ENCODE measurements at regions not wholly inside any gene's neighbourhood (a gene's known extent, or its start where the extent isn't known, plus 50 kb on each side); places are given as distances from the start of the nearest gene placed in this dataset.

DNA sequence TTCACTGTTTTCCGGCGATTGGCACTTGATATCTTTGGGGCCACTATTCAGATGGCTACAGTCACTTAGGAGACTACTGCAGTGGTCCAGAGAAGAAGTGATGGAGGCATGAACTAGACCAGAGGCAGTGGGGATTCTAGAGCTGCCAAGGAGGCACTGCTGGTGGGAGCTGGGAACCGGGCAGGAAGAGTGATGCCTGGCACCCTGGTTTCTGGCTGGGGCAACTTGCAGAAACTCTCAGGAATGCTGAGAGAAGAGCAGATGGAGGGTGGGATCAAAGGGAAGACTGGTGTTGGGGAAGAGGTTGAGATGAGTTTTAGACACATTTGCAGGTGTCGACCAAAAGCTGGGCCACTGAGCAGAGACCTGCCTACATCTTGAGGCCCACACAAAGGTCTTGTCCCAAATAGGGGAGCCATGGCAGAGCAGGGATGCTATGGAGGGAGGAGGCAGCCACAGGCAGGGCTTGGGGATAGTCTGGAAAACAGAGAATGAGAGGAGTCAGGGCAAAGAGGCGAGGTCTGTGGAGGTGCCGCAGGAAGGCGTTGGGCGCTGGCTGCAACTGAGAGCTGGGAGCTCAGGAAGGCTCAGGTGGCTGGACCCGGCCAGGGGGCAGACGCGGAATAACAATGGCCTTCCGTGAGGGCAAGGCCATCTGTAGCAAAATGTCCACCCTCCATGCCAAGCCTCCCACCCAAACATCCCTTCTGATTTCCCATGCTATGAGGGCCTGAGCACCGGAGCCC, 118.9 kb downstream of the TOMM20 start:
- DNase-seq, result no peak

- no peak for DNase-seq
Measured at GRCh38 chr1:235009074-235009473, 119.6 kb downstream of the TOMM20 start.

GRCh38 chr1:235008239-235008638, 120.4 kb downstream of the TOMM20 start:
- DNase-seq, result no peak

- no peak for DNase-seq
Measured at GRCh38 chr1:235006816-235007215, 121.8 kb downstream of the TOMM20 start.

GRCh38 chr1:235006132-235006721, 122.4 kb downstream of the TOMM20 start:
- no peak for DNase-seq

- no peak for DNase-seq
Measured at GRCh38 chr1:235004840-235005391, 123.7 kb downstream of the TOMM20 start.

DNA sequence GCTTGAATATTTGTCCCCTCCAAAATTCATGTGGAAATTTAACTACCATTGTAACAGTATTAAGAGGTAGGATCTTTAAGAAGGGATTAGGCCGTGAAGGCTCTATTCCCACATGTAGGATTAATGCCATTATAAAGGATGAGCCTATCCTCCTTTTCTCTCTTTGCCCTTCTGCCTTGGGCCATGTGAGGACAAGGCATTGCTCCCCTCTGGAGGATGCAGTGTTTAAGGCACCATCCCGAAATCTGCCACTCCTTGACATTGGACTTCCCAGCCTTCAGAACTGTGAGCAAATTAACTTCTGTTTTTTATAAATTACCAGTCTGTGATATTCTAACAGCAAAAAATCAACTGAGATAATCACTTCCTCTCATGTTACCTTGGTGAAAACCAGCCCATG, 124.4 kb downstream of the TOMM20 start:
- DNase-seq, result no peak

GRCh38 chr1:235002706-235003300, 125.8 kb downstream of the TOMM20 start:
- DNase-seq, result no peak

DNA sequence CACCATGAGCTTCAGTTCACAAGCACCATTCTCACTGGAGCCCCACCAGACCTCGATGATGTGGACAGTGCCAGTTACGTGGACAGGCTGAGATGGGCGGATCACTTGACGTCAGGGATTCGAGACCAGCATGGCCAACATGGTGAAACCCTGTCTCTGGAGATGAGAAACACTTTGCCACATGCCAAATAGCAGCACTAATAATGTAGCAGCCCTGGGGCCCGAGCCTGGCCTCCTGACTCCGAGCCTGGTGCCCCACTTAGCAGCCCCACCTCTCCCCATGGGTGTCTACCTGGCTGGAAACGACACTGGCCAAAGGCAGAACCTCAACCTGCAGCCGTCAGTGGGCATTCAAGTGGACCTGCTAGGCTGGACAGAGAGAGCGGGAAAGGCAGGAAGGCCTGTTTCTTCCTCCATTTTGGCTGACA, 129.1 kb downstream of the TOMM20 start:
- no peak for DNase-seq

DNA sequence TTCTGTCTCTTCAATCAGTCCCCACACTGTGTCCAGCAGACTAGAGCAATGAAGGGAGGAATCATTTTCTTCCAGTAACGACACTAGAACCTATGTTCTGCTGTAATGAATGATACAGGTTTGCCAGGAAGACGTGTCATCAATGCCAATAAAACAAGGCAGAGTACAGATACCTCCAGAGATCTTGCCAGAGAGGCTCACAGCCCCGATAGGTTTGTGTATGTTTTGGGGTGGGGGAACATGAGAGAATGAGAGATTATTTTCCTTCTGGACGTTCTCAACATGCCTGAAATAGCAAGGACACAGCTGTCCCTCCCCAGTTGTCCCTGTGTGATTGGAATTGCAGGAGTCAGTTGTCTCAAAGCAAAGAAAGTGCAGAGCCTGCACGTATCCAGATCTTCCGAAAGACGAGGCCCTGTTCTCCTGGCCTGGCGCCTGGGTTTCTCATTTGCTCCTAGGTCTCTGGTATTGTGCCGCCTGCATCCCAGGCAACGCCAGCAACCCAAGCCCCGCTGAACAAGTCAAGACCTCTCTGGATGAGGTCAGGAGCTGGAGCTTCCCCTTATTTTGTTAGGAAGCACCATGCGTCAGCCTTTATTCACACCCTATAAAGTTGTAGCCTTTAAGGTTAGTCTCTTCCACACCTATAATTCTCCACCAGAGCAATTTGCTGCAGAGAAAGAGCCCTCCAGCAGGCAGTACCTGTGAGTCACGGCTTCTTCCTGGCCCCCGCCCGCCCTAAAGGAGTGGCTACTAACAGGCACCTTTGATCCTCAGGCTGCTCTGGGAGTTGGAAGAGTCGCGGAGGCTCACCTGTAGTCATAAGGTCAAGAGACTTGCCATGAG, 130.5 kb downstream of the TOMM20 start:
- no peak for DNase-seq

DNA sequence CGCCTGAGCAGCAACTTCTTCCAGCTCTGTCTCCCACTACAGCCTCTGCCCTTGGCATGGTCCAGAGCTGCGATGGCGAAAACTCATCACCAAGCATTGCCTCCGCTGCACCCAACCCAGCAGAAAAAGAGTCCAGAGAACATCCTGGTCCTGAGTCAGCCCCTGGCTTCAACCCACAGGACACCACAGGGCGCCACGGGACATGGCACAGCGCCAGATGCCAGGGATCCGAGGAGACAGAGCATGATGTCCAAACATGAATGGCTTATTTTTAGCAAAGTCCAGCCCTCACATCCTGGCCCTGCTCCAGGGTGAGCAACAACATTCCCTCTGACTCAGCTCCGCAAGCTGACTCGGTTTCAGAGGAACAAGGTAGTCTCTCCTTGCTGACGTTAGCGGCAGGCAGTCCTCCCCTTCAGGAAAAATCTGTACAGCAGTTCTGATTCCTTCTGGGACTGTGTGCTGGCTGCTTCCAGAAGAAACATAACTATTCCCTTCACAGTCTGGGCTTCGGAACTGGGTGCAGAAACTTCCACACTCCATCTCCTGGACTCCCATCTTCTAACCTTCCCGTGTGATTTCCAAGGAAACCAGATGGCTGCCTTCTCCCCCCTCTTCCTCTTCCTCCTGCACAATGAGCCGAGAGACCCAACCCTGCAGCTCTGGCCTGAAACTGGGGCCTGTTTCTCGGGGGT, 131.3 kb downstream of the TOMM20 start:
- no peak for DNase-seq

GRCh38 chr1:234996245-234996757, 132.3 kb downstream of the TOMM20 start:
- no peak for DNase-seq

DNA sequence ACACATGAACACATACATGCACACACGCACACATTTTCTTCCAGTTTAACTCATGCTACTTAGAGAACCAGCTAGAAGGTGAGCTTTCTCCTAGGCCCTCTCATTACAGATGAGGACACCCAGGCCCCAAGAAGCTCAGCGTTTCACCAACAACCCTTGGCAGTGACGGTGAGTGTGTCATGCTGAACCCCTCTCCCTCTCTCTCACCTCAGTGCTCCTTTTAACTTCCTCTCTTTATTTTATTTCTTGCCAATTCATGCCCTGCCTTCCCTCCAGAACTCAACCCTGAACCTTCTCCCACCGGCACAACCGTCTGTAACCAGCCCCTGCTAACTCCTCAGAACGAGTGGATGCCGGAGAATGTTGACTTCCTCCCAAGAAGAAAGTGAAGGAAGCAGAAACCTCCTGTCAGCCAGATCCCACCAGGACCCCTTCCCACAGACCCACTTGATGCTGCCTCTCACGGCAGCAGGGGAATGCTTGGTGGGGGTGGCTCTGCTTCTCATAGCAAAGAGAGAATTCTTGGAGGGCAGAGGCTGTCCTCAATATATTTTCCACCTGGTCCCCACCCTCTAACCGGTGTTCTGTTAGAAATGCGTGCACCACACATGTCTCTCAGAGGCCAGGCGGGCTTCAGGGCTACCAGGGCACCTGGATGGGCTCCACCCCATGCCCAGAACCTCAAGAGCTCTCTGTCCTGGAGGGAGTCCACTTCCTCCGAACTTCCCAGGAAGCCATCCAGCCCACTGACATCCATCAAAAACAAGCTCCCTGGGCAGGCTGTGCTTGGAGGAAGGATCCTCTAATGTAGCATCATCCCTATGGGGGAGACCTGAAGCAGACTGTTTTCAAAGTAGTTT, 134.0 kb downstream of the TOMM20 start:
- DNase-seq, result no peak

DNA sequence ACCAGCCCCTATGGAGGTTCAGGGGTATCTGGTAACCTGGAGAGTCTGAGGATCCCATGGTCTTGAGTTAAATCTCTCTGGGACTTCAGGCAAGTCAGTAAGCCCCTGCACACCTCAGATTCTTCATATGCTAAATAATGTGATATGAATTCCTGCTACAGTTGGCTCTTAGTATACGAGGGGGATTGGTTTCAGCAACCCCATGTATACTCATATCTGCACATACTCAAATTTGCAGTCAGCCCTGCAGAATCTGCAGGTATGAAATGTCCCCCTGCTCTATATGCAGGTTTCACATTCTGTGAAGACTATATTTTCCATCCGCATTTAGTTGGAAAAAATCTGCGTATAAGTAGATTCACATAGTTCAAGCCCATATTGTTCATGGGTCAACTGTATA, 136.6 kb downstream of the TOMM20 start:
- DNase-seq, result no peak

- DNase-seq, result no peak
Measured at GRCh38 chr1:234990874-234991801, 137.5 kb downstream of the TOMM20 start.

GRCh38 chr1:234990328-234990675, 138.3 kb downstream of the TOMM20 start:
- DNase-seq, result no peak

DNA sequence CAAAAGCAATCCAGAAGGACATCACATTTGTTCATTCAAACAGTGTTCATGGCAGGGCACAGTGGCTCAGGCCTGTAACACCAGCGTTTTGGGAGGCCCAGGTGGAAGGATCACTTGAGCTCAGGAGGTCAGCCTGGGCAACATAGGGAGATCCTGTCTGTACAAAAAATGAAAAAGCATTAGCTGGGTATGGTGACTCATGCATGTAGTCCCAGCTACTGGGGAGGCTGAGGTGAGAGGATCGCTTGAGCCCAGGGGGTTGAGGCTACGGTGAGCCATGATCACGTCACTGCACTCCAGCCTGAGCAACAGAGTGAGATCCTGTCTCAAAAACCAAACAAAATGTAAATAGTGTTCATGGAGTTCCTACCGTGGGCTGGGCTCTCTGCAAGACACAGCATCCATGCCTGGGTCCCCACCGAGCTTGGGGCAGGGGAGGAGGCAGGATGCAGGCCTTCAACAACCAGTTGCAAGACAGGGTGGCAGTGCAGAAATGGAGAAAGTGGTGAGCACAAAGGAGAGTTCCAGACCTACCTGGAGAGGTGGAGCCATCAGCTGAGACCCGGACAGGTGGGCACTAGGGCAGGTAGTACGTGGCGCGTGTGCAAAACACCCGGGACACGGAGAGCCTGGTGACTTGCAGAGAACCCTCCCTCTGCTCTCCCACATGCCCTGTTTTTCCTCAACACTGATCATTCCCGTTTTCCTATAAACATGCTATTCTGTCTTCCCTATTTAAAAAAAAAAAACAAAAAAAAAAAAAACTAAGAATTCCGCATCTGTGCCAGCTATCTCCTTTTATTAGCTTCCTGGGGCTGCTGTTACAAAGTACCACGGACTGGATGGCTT, 138.9 kb downstream of the TOMM20 start:
- no peak for DNase-seq

DNA sequence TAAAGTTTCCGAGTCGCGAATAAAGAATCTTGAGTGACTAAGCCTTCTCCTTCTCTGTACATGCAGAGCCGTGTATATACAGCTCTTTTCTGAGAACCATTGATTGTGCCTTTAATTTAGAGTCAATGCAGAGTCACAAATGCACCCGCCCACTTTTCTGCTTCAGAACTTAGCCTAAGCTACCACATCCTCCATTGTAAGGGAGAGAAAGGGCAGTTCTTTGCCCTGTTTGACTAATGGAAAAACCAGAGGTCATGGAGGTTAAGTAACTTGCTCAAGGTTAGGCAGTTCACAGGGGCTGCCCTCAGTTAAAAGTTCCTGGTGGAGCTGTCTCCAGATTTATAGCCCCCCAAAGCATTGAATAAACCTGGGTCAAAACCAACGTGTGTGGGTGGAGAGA, 139.6 kb downstream of the TOMM20 start:
- no peak for DNase-seq

DNA sequence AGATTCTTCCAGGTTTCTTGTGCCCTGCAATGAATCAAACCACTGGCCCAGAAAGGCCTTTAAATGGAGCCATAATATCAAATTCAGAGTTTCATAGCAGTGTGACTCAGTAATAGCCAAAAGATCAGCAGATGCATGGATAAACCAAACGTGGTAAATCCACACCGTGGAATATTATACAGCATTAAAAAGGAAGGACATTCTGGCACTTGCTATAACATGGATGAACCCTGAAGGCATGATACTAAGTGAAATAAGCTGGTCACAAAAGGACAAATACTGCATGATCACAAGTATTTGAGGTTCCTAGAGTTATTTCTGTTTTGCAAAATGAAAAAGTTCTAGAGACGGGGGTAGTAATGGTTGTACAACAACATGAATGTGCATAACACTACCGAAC, 140.1 kb downstream of the TOMM20 start:
- DNase-seq, result no peak
